HEK293T (cell line): ENCODE measurements at regions not wholly inside any gene's neighbourhood (a gene's known extent, or its start where the extent isn't known, plus 50 kb on each side); places are given as distances from the start of the nearest gene placed in this dataset.

Experiments
- BHLHE40 ChIP-seq: fragments of 450-650 bp; IDR thresholded peaks from 2 replicates; pipeline ENCODE4 v1.6.1; 2016; ENCODE audit warnings: mild to moderate bottlenecking, moderate library complexity, borderline replicate concordance
- ELF4 ChIP-seq: fragments of 450-650 bp; IDR thresholded peaks from 2 replicates; pipeline ENCODE4 v1.6.1; 2017; ENCODE audit warnings: antibody characterized with exemption
- FOXA1 ChIP-seq: fragments of 450-650 bp; IDR thresholded peaks from 2 replicates; pipeline ENCODE4 v1.6.1; 2016; ENCODE audit warnings: mild to moderate bottlenecking
- FOXM1 ChIP-seq: fragments of 450-650 bp; IDR thresholded peaks from 2 replicates; pipeline ENCODE4 v1.6.1; 2017; ENCODE audit warnings: mild to moderate bottlenecking, borderline replicate concordance
- HDGF ChIP-seq: fragments of 450-650 bp; IDR thresholded peaks from 2 replicates; pipeline ENCODE4 v1.6.1; 2017; ENCODE audit warnings: antibody characterized with exemption, borderline replicate concordance
- L3MBTL2 ChIP-seq: fragments of 450-650 bp; conservative IDR thresholded peaks from 2 replicates; pipeline ENCODE4 v1.6.1; 2016; ENCODE audit warnings: mild to moderate bottlenecking
- NFRKB ChIP-seq: fragments of 450-650 bp; IDR thresholded peaks from 2 replicates; pipeline ENCODE4 v1.6.1; 2016; ENCODE audit warnings: mild to moderate bottlenecking, moderate library complexity
- SP1 ChIP-seq: fragments of 450-650 bp; IDR thresholded peaks from 2 replicates; pipeline ENCODE4 v1.6.1; 2017
- SUZ12 ChIP-seq: fragments of 450-650 bp; IDR thresholded peaks from 2 replicates; pipeline ENCODE4 v1.6.1; 2016; ENCODE audit warnings: mild to moderate bottlenecking
- TARDBP ChIP-seq: fragments of 450-650 bp; IDR thresholded peaks from 2 replicates; pipeline ENCODE4 v1.6.1; 2016
- ZNF384 ChIP-seq: fragments of 450-650 bp; IDR thresholded peaks from 2 replicates; pipeline ENCODE4 v1.6.1; 2016
- TF ChIP-seq, protein P1 (sequence below): fragments of 450-650 bp; IDR thresholded peaks from 2 replicates; pipeline ENCODE4 v1.6.1; 2016

- TF ChIP-seq ELF4, result no peak
- TF ChIP-seq FOXA1, result no peak
- TF ChIP-seq SUZ12, result no peak
- no peak for TF ChIP-seq TARDBP
- TF ChIP-seq, protein P1, sequence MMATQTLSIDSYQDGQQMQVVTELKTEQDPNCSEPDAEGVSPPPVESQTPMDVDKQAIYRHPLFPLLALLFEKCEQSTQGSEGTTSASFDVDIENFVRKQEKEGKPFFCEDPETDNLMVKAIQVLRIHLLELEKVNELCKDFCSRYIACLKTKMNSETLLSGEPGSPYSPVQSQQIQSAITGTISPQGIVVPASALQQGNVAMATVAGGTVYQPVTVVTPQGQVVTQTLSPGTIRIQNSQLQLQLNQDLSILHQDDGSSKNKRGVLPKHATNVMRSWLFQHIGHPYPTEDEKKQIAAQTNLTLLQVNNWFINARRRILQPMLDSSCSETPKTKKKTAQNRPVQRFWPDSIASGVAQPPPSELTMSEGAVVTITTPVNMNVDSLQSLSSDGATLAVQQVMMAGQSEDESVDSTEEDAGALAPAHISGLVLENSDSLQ, result no peak
- TF ChIP-seq ZNF384, result no peak
- no peak for TF ChIP-seq BHLHE40
- no peak for TF ChIP-seq L3MBTL2
- TF ChIP-seq HDGF, result no peak
- TF ChIP-seq SP1, result no peak
- TF ChIP-seq FOXM1, result no peak
- TF ChIP-seq NFRKB, result no peak
Measured at GRCh38 chr6:159098636-159099106, 53.9 kb upstream of the TAGAP start.
